Keratinocyte (primary cell): ENCODE measurements at regions not wholly inside any gene's neighbourhood (a gene's known extent, or its start where the extent isn't known, plus 50 kb on each side); places are given as distances from the start of the nearest gene placed in this dataset.

Source experiments
- DNase-seq: peaks from one replicate; pipeline ENCODE4 v3.0.0-alpha.2; 2011; ENCODE audit warnings: low read depth, missing footprints, low spot score
- FAIRE-seq: peaks from 2 replicates; lab custom pipeline; 2011; peaks lifted over from hg19 to GRCh38; lab: Jason Lieb, UNC
- H2AFZ ChIP-seq: 2 replicates; pipeline ENCODE4 v1.6.0; 2012; ENCODE audit warnings: low read length, control low read depth, inconsistent platforms; ENCODE audit not compliant: control insufficient read depth
- H3K27ac ChIP-seq: 2 replicates; pipeline ENCODE4 v1.5.1; 2011; ENCODE audit warnings: low read length; ENCODE audit not compliant: control insufficient read depth, insufficient read depth
- H3K27me3 ChIP-seq: 3 replicates; pipeline ENCODE4 v1.6.0; 2011; ENCODE audit warnings: low read length; ENCODE audit not compliant: control insufficient read depth, insufficient read depth; ENCODE audit errors: extremely low read depth
- H3K36me3 ChIP-seq, 2 experiments: 2 replicates in 1 of 2; 3 replicates in 1 of 2; pipeline ENCODE4 v1.5.1; 2011; ENCODE audit warnings: low read length in 2 of 2, mild to moderate bottlenecking in 1 of 2; ENCODE audit not compliant: control insufficient read depth in 2 of 2, insufficient read depth in 2 of 2; ENCODE audit errors: extremely low read depth in 1 of 2
- H3K4me1 ChIP-seq: 3 replicates; pipeline ENCODE4 v1.5.1; 2011; ENCODE audit warnings: low read length; ENCODE audit not compliant: control insufficient read depth, insufficient read depth; ENCODE audit errors: extremely low read depth
- H3K4me2 ChIP-seq: 3 replicates; pipeline ENCODE4 v1.6.0; 2011; ENCODE audit warnings: low read depth, low read length; ENCODE audit not compliant: control insufficient read depth, insufficient read depth; ENCODE audit errors: extremely low read depth
- H3K4me3 ChIP-seq, 3 experiments: fragments of 200-600 bp in 1 of 3; sonication (generic) in 1 of 3; 2 replicates in 2 of 3; 3 replicates in 1 of 3; pipeline ENCODE4 v1.5.1; 2011 to 2016; ENCODE audit warnings: low read length in 3 of 3, mild to moderate bottlenecking in 3 of 3, control low read depth in 2 of 3, inconsistent platforms in 1 of 3, low read depth in 1 of 3, mixed read lengths in 1 of 3, mixed run types in 1 of 3, moderate library complexity in 1 of 3; ENCODE audit not compliant: control insufficient read depth in 2 of 3, insufficient read depth in 2 of 3; ENCODE audit errors: extremely low read depth in 1 of 3
- H3K79me2 ChIP-seq: 2 replicates; pipeline ENCODE4 v1.6.0; 2012; ENCODE audit warnings: low read length; ENCODE audit not compliant: control insufficient read depth, insufficient read depth
- H3K9ac ChIP-seq: 3 replicates; pipeline ENCODE4 v1.6.0; 2011; ENCODE audit warnings: low read length; ENCODE audit not compliant: control insufficient read depth, insufficient read depth; ENCODE audit errors: extremely low read depth
- H3K9me1 ChIP-seq: 3 replicates; pipeline ENCODE4 v1.6.0; 2011; ENCODE audit warnings: low read length; ENCODE audit not compliant: control insufficient read depth, insufficient read depth; ENCODE audit errors: extremely low read depth
- H3K9me3 ChIP-seq: 2 replicates; pipeline ENCODE4 v1.5.1; 2012; ENCODE audit warnings: low read depth, low read length; ENCODE audit not compliant: control insufficient read depth
- H4K20me1 ChIP-seq: 3 replicates; pipeline ENCODE4 v1.6.0; 2011; ENCODE audit warnings: low read length; ENCODE audit not compliant: control insufficient read depth, insufficient read depth; ENCODE audit errors: extremely low read depth
- CTCF ChIP-seq, 3 experiments: IDR thresholded peaks in 1 of 3; conservative IDR thresholded peaks in 1 of 3; optimal IDR thresholded peaks in 1 of 3; 2 replicates in 2 of 3; 3 replicates in 1 of 3; pipeline versions ENCODE3 to v1.5.1; 2011; ENCODE audit warnings: low read length in 3 of 3, mild to moderate bottlenecking in 3 of 3, moderate library complexity in 2 of 3, control low read depth in 1 of 3, inconsistent platforms in 1 of 3; ENCODE audit not compliant: insufficient read depth in 2 of 3; ENCODE audit errors: extremely low read depth in 1 of 3
- EZH2 ChIP-seq: IDR thresholded peaks from one replicate; pipeline ENCODE4 v1.6.1; 2012; ENCODE audit warnings: inconsistent platforms, mild to moderate bottlenecking, low read length, moderate library complexity
- dilution Hi-C: fragments of 300-500 bp; cut with MboI; formaldehyde crosslinking; loops from one replicate; pipeline ENCODE4 v1.7.0; 2020; ENCODE audit warnings: low sequenced_read_pairs; ENCODE audit not compliant: extremely low pct_ligation_motif_present

GRCh38 chr1:38743184-38743583 is 116.4 kb downstream of the RRAGC start:
- H3K4me3 ChIP-seq = no peak overlapping the region
- no peak for TF ChIP-seq EZH2
- TF ChIP-seq CTCF (optimal IDR thresholded peaks at IDR 0.05 in 1 of 3, IDR thresholded peaks at IDR 0.05 in 1 of 3, conservative IDR thresholded peaks at IDR 0.05 in 1 of 3; ENCODE audit: extremely low read depth in 1 of 3, insufficient read depth in 2 of 3, low read length in 3 of 3) = no peak
- H3K9me3 ChIP-seq = no peaks in the 10 kb centered on the region
- FAIRE-seq = no peak
- H2AFZ ChIP-seq = no peak overlapping the region
- no peak for DNase-seq
- no peak overlapping the region for H3K4me2 ChIP-seq
- no peaks in the 10 kb centered on the region for H4K20me1 ChIP-seq
- no peaks in the 10 kb centered on the region for H3K79me2 ChIP-seq
- H3K27ac ChIP-seq = no peak overlapping the region
- H3K4me1 ChIP-seq = no peaks in the 10 kb centered on the region
- no peaks in the 10 kb centered on the region for H3K36me3 ChIP-seq
- H3K27me3 ChIP-seq = no peaks in the 10 kb centered on the region
- dilution Hi-C loops = no loop called here
- no peak overlapping the region for H3K9ac ChIP-seq
- H3K9me1 ChIP-seq = no peaks in the 10 kb centered on the region

GRCh38 chr1:38741341-38741740 is 118.2 kb downstream of the RRAGC start:
- no peaks in the 10 kb centered on the region for H3K36me3 ChIP-seq
- no peak overlapping the region for H3K4me3 ChIP-seq
- H3K27me3 ChIP-seq = no peaks in the 10 kb centered on the region
- no peaks in the 10 kb centered on the region for H3K9me3 ChIP-seq
- H3K9me1 ChIP-seq = no peaks in the 10 kb centered on the region
- H4K20me1 ChIP-seq = no peaks in the 10 kb centered on the region
- H3K4me1 ChIP-seq = no peaks in the 10 kb centered on the region
- H3K4me2 ChIP-seq = no peak overlapping the region
- no peak overlapping the region for H3K27ac ChIP-seq
- no peaks in the 10 kb centered on the region for H3K79me2 ChIP-seq
- dilution Hi-C loops = no loop called here
- DNase-seq (no peak), FAIRE-seq (no peak)
- no peak overlapping the region for H3K9ac ChIP-seq
- TF ChIP-seq CTCF (optimal IDR thresholded peaks at IDR 0.05 in 1 of 3, IDR thresholded peaks at IDR 0.05 in 1 of 3, conservative IDR thresholded peaks at IDR 0.05 in 1 of 3; ENCODE audit: extremely low read depth in 1 of 3, insufficient read depth in 2 of 3, low read length in 3 of 3) (no peak), EZH2 (no peak)
- no peak overlapping the region for H2AFZ ChIP-seq
